ENCODE measurements at regions not wholly inside any gene's neighbourhood (a gene's known extent, or its start where the extent isn't known, plus 50 kb on each side); places are given as distances from the start of the nearest gene placed in this dataset.

DNA sequence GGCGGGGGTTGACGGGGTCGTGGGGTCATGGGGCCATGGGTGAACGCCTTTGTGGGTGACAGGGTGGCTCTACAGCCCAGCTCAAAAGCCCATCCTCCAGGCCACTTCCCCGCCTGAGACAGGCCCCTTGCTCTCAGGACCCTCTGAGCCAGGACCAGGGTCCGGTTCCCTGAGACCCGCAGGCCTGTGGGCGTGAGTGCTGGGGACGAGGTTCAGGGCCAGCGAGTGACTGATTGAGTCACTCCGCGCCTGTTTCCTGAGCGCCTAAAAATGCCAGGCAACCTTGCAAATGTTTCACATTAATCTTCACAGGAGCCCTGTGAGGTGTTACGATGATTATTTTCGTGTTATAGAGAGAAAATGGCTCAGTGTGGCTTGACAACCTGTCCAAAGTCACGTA is 97.8 kb downstream of the ZNF674 start:
- no peak for DNase-seq

DNA sequence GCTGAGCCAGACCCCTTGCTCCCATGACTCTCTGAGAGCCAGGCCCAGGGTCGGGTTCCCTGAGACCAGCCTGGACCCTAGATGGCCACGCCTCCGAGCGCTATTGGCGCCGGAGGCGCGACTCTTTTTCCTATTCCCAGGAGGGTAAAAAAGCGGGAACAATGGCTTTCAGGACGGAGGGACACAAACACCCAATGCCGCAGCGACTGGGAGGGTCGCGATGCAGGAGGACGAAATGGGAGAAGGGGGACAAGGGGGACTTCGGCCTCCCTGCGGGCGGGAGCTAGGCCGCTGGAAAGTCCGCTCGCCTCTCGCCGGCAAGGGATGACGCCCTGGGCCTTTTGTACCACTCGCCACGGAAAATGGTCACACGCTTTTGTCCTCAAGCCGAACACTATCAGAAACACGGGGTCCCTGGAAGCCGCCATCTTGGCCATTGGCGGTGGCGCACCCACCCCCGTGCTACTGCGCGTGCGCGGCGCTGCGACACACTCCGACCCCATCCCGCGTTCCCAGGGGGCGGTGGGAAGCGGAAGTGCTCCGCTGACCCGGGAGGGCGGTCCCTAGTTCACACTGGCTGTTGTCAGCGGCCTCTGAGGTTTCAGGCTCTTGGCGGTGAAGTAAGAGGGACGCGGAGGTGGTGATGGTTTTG is 98.4 kb downstream of the ZNF674 start:
- DNase-seq: peak; percentile 11

DNA sequence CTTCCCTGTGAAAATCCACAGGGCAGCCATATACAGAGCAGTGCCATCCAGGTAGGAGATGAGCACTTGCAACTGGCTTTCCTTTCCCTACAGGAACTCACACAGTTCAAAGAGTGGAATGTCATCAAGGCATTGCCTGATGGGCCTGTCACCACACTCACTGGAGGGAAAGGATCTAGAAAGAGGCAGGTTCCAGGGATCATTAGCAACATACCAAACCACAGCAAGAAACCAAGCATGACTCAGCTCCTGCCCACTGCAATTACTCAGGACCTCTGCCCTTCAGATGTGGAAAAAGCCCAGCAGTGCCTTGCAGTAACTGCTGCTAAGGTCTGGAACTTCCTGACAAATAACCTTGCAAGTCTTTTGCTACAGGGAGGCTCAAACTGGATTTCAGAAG is 101.2 kb downstream of the ZNF674 start:
- DNase-seq: peak; percentile 73

DNA sequence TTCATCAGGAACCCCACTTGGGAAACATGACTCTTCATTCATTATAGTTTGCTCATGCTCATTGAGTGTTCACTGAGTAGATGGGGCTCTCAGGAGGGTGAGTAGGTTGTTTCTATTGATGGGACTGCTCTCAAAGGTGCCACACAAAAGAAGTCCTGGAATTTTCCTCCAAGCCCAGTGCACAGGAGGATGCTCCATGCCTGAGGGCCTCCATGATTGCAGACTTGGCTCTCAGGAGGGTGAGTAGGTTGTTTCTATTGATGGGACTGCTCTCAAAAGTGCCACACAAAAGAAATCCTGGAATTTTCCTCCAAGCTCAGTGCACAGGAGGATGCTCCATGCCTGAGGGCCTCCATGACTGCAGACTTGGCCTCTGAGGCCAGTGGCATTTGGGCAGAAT is 108.5 kb downstream of the ZNF674 start:
- no peak for DNase-seq

DNA sequence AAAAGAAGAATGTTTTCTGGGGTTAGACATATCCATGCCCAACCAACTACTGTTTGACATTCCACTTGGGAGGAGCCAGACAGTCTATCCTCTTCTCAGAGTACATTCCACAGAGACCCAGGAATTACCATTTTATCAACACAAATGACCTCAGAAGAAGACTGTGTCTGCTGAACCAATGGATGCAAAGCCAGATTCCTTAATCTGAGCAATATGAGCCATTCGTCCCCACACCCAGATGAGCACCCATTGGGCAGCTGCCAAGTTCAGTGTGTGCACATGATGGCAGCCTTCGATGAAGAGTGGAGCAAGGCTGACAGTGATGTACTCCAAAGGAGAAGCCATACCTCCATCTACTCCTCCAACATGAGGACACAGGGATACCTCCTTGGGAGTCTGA is 111.3 kb downstream of the ZNF674 start:
- no peak for DNase-seq

DNA sequence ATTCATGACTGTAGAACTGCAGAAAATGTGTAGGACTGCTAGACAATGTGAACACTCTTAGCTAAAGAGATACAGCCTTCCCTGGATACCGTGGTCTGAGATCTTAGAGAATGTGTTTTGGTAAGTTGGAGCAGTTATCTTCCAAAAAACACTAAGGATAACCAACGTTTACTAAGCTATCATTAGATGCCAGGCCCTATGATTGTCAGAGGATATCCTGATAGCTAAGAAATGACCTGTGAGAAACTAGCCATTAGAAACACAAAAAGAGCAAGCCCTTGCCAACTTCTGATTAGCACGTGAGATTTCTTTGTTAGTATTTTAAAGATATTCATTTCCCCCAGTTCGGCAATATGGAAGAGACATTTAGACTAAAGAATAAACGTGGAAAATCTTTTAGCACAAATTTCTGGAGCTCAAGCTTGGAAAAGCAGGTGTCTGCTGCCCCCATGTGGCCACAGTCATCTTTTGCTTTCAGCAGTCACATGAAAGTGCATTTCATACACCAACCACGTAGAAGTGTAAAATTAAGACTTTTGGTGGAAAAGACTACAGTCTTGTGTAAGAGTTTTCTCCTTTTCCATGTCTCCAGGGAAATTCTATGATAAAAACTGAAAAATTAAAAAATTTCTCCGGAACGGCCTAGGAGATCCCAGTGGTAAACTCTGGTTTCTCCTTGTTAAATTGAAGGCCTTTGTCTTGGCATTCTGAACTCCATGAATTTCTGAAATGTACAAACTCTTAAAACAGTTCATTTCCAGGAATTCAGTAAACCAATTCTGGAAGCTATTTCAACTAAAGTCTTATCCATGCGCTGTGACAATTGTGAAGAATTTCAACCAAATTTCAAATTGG is 136.4 kb downstream of the ZNF674 start:
- DNase-seq: peak; percentile 12

DNA sequence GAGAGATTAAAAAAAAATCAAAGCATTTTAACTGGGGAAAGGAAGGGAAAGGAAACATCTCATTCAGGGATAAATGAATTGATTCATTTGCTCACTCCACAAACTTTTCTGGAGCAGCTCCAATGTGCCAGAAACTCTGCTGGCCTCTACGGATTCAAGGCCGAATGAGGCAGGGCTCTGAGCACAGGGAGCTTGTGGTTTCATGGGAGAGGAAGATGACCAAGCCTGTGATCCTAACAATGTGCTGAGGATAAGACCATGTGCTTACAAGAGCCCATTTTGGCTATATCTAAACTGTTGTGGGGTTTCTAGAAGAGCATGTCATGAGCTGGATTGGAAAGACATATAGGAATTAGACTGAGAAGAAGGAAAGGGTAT is 137.5 kb downstream of the ZNF674 start:
- DNase-seq: no peak

DNA sequence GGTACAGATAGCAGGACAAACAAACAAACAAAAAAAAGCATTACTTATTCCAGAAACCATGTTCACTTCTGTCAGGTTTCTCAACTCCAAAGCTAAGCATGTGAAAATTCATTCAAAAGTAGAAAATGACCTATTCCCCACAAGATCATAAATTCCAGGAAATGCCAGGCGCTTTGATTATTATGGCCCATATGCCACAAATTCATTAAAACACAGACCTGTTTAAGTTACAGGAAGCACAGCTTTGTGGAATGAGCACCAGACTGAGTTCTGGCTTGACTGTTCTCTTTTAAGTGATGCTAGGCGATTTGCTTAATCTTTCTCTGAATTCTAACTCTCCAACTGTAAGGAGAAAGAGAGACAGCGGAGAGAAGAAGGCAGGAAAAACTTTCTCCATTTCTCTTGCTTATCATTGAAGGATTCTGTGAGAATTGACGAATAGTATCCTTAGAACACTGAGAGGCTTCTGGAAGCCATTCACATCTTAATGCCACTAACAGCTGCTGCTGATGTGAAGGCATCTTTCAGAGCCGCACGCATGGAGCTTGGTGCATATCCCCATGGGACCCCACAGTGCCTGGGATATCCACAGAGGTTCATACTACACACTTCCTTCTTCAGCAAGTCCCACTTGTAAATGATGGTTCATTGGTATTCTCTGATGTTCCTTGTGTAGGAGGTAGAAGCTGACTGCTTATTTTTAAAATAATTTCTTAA is 138.0 kb downstream of the ZNF674 start:
- no peak for DNase-seq

DNA sequence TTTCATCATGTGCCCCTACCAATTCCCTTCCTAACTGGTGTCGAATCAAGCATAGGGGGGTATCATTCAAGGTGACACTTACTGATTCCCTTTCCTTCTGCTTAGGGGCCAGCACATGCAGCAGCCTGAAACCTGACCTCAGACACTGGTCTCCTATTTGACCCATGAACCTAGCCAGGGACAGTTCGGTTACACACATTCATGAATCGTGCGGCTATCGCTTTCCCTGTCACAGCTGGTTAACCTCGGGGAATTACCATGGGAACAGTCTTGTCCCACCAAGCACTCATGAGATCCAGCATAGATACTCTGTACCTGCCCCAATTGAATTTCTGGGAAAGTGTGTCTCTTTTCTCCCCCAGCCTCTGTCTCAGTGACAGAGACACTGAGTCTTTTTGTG is 140.4 kb downstream of the ZNF674 start:
- no peak for DNase-seq

DNA sequence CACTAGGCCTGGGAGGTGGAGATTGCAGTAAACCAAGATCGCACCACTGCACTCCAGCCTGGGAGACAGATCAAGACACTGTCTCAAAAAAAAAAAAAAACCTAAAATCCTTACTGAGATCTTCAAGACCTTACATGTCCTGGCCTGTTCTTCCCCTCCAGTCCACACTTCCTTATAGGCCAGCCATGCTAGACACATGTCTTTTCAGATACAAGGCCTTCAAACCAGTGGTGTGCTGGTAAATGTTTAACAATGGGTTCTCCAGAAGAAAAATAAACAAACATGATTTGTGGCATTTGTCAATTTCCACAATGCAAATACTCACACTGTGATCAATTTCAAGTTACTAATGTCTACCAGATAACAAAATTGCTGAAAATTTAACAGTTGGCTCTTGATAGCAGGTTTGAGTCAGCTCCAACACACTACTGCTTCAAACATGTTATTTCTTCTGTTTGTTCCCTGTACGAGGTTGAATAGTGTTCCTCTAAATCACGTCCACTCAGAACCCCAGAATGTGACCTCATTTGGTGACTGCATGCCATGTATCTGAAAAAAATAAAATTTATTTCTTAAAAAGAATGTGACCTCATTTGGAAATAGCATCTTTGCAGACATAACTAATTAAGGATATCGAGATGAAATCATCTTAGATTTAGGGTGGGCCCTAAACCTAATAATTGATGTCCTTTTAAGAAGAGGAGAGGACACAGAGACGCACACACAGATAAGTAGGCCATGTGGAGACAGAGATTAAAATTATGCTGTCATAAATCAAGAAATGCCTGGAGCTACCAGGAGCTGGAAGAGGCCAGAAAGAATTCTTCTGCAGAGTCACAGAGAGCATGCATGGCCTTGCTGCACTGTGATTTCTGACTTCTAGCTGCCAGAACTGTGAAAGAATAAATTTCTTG is 144.4 kb downstream of the ZNF674 start:
- DNase-seq: no peak

DNA sequence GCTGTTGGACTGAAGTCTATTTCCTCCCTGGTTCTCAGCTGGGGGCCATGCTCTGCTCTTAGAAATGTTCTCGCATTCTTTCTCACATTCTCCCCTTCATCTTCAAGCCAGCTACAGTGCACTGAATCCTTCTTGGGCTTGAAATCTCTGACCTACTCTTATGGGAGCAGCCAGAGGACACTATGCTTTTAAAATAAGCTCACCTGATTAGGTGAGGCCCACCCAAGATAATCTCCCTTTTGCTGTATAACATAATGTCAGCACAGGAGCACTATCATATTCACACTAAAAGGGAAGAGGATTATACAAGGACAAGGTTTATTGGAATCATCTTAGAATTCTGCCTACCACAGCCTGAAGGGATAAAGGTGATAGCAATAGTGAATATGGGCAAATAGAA is 146.3 kb downstream of the ZNF674 start:
- no peak for DNase-seq

DNA sequence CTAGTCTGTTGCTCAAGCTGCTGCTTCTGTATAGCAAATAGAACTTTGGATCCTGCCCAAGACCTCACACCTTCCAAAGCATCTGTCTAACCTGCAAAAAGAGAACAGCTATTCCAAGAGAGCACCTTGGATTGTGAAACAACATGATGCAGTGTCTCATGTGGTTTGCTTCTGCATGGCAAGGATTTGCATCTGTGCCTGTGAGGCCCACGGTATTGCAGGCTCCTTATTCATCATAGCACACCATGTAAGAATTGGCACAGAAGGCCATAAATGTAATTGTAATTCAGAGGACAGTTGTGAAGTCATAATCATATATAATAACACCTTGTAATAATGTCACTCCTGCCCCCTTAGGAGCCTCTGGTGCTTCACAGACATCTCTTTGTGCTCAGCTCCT is 147.1 kb downstream of the ZNF674 start:
- DNase-seq: no peak

DNA sequence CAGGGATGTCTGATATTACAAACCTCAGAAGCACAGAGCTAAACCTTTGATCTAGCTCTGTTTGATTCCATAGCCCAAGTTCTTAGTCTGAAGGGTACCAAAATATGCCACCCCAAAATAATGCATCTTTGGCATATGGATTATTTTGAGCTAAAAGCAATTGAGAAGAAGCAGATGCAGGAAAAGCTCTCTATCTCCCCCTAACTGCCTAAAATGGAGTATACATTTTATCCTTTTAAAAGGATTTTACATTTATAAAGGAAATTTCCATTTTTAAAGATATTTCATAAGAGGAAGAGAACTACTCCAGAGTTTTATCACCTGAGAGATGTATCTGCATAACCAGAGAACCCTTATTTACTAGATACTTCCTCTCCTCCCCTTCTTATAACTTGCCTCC is 158.7 kb downstream of the ZNF674 start:
- no peak for DNase-seq

DNA sequence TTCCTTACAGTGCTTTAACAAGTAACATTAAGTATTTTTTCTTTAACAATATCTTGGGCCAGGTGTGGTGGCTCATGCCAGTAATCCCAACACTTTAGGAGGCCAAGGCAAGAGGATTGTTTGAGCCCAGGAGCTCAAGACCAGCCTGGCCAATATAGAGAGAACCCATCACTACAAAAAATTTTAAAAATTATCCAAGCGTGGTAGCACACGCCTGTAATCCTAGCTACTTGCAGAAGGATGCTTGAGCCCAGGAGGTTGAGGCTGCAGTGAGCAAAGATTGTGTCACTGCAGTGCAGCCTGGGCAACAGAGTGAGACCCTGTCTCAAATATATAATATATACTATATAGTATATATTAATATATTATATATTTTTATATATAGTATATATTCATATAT is 162.2 kb downstream of the ZNF674 start:
- DNase-seq: no peak

DNA sequence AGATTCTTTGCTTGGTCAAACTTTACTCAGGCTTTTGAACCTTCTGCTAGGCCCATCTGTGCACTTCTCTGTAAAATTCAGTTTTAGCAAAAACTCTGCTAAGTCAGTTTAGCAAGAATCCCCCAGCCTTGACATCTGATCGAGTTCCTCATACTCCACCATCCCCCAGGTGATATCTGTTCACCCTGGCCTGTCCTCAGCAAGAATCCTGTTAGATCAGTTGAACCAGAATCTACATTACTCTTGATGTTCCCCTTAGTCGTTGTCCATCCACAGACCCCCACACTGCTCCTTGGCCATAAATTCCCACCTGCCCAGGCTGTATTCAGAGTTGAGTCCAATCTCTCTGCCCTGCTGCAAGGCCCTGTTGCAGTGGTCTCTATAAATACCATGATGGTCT is 162.6 kb downstream of the ZNF674 start:
- DNase-seq: no peak

DNA sequence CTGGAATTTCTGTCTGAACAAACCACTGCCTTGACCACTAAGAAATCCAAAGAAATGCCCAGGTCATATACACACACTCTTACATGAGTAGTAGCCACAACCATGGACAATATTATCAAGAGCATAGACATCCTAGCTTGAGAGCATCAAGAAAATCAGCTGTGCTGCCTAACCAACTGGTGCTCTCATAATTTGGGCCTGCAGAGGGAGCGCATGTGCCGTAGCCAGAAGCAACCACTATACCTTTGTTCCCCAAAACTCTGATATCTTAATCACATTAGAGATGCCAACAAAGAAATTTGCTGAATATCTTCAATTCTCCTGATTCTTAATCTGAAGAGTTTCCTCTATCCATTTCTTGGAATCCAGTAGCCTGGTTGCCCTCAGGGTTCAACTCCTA is 163.6 kb downstream of the ZNF674 start:
- DNase-seq: no peak

DNA sequence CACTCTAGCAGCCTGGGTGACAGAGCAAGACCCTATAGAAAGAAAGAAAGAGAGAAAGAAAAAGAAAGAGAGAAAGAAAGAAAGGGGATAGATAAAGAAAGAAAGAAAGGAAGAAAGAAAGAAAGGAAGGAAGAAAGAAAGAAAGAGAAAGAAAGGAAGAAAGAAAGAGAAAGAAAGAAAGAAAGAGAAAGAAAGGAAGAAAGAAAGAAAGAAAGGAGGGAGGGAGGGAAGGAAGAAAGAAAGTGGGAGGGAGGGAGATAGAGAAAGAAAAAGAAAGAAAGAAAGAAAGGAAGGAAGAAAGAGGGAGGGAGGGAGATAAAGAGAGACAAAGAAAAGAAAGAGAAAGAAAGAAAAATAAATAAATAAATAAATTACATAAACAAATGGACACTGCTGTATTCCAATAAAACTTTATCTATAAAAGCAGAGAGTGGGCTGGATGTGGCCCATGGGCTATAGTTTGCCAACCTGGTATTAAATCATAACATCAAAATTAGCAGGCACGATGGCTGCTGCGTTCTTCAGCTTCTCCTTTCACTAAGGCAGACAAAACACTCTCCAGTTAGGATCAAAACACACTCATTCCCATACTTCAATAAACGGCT is 165.0 kb downstream of the ZNF674 start:
- DNase-seq: no peak

DNA sequence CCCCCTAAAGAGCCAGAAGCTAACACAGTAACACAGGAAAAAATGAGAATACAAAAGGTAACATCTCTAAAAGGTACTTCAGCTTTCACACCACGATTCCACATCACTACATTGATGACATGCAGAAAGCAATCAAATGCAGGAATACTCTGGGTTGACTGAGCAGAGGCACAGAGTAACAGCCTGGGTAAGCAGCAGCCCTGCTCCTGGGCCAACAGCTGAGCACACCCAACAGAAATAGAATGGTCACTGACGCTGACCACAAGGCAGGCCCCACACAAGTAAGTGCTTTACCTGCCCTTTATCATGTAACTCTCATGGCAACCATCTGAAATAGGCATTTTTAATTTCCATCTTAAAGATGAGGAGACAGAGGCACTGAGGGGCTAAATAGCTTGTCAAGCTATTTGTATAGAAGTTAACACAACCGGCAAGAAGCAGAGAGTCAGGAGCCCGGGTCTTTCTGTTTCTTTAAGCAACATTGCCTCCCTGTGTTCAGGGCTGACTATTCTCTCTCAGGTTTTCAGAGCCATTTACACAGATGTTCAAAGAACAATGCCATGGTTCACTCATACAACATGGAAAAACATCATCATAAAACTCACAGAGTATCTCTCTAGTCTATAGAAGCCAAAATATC is 168.9 kb downstream of the ZNF674 start:
- peak; percentile 36 for DNase-seq

DNA sequence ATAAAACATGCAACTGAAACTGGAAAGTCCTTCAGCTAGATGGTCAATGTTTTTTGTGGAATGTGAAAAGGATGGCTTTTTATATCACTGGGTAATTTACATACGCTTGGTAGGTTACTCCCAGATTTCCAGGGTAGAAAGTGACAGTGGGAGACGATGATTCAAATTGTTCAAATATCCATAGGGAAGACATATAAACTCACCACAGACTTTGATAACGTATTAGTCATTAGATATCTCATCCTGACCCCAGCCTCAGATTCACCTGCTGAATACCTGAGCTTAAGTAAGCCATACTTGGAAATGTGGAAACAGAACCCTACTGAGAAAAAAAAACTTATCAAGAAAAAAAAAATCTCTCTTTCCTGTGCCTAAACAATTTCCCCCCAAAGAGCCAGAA is 169.4 kb downstream of the ZNF674 start:
- DNase-seq: no peak

DNA sequence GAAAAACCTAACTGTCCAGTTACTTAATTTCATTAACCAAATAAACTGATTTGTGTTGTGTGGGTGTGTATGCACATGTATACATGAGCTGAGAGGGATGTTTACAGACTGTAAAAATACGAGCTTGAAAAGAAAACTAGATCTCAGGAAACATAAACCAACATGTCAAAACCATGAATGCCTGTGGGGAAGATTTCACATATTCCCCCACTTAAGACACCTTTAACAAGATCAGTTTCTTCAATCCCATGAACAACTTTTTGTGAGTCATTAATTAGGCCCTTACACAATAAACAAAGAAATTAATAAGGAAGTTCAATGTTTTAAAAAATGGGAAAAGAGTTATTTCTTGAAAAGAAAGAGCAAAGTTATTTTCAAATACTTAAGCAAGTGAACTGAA is 170.8 kb downstream of the ZNF674 start:
- no peak for DNase-seq

DNA sequence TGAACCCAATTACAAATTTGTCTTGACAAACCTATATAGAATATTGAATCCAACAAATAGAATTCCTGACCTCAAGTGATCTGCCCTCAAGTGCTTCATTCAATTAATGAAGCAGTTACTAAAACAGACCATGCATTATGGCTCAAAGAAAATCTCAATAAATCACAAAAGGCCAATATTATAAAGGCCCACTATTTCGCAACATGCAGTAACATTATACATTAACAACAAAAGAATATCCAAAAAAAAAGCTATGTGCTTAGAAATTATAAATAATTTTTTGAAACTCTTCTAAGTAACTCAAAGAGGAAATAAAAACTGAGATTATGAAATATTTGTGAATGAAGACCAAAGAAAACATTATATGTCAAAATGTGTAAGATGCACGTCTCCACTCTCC is 177.7 kb downstream of the ZNF674 start:
- no peak for DNase-seq

Measured in kidney glomerular epithelial cell (primary cell).